Caco-2 (cell line): ENCODE measurements at regions not wholly inside any gene's neighbourhood (a gene's known extent, or its start where the extent isn't known, plus 50 kb on each side); places are given as distances from the start of the nearest gene placed in this dataset.

ENCODE experiments used
- BruUV-seq: library from RNA; stranded (reverse); fragments of 400-500 nt; replicated peaks from 2 replicates; lab custom pipeline; 2021; lab: Mats Ljungman, UMichigan
- CTCF ChIA-PET: fragments of 300-600 bp; sonication (Branson Sonifier 250); formaldehyde crosslinking; loops from one replicate; lab custom pipeline; 2022; ENCODE audit warnings: antibody characterized with exemption; lab: Charles Lee
- POLR2A ChIA-PET: fragments of 300-600 bp; sonication (Branson Sonifier 250); formaldehyde crosslinking; loops from one replicate; lab custom pipeline; 2022; ENCODE audit warnings: antibody characterized with exemption; lab: Charles Lee
- DNase-seq, 2 experiments: peaks; one replicate each; pipeline versions ENCODE4 v3.0.0 to v3.0.0-alpha.2; 2020 to 2022
- H3K27me3 ChIP-seq: replicated peaks from 2 replicates; pipeline ENCODE4 v1.6.0; 2011; ENCODE audit warnings: low read length; ENCODE audit not compliant: control insufficient read depth, insufficient read depth
- H3K36me3 ChIP-seq: 2 replicates; pipeline ENCODE4 v1.5.1; 2011; ENCODE audit warnings: low read length; ENCODE audit not compliant: control insufficient read depth, insufficient read depth
- H3K4me1 ChIP-seq: fragments of 250-450 bp; sonication (Bioruptor Pico); 2 replicates; pipeline ENCODE4 v1.5.1; 2020; ENCODE audit warnings: mild to moderate bottlenecking
- H3K4me3 ChIP-seq: 2 replicates; pipeline ENCODE4 v1.5.1; 2011; ENCODE audit warnings: low read depth, mild to moderate bottlenecking, control low read depth, low read length
- H3K9me3 ChIP-seq: fragments of 250-450 bp; sonication (Bioruptor Pico); 2 replicates; pipeline ENCODE4 v1.5.1; 2020; ENCODE audit warnings: mild to moderate bottlenecking, moderate library complexity
- H3K27ac Mint-ChIP-seq: one replicate; pipeline ENCODE4 v1.8.0; 2022; ENCODE audit warnings: mixed read lengths; ENCODE audit not compliant: unreplicated experiment
- H3K27me3 Mint-ChIP-seq: one replicate; pipeline ENCODE4 v1.8.0; 2022; ENCODE audit warnings: mixed read lengths; ENCODE audit not compliant: insufficient read depth, unreplicated experiment
- H3K36me3 Mint-ChIP-seq: one replicate; pipeline ENCODE4 v1.8.0; 2022; ENCODE audit warnings: mild to moderate bottlenecking, mixed read lengths; ENCODE audit not compliant: insufficient read depth, unreplicated experiment
- H3K4me1 Mint-ChIP-seq: one replicate; pipeline ENCODE4 v1.8.0; 2022; ENCODE audit warnings: low read depth, mixed read lengths; ENCODE audit not compliant: unreplicated experiment
- H3K4me3 Mint-ChIP-seq: one replicate; pipeline ENCODE4 v1.8.0; 2022; ENCODE audit warnings: mild to moderate bottlenecking, moderate library complexity, mixed read lengths; ENCODE audit not compliant: unreplicated experiment
- H3K9me3 Mint-ChIP-seq: one replicate; pipeline ENCODE4 v1.8.0; 2022; ENCODE audit warnings: mixed read lengths; ENCODE audit not compliant: unreplicated experiment
- CTCF ChIP-seq, 2 experiments: fragments of 200-600 bp in 1 of 2; IDR thresholded peaks; 1 replicate in 1 of 2; 2 replicates in 1 of 2; pipeline versions ENCODE4 v1.5.1 to v1.8.0; 2011 to 2022; ENCODE audit warnings: antibody characterized with exemption in 1 of 2, control low read depth in 1 of 2, inconsistent platforms in 1 of 2, low read depth in 1 of 2, low read length in 1 of 2, mild to moderate bottlenecking in 1 of 2, moderate library complexity in 1 of 2; ENCODE audit not compliant: insufficient read depth in 1 of 2, severe bottlenecking in 1 of 2, unreplicated experiment in 1 of 2
- intact Hi-C: fragments of 100-400 bp; cut with micrococcal nuclease; formaldehyde crosslinking; loops from one replicate; pipeline ENCODE4 v1.10.0; 2022; ENCODE audit not compliant: unreplicated experiment

- no peak for TF ChIP-seq CTCF (IDR thresholded peaks at IDR 0.05; ENCODE audit: insufficient read depth in 1 of 2, low read depth in 1 of 2, low read length in 1 of 2, severe bottlenecking in 1 of 2, unreplicated experiment in 1 of 2)
Observed at GRCh38 chr18:14914771-14915170, 166.8 kb downstream of the ANKRD30B start.

GRCh38 chr18:14916181-14916580 is 168.2 kb downstream of the ANKRD30B start:
- intact Hi-C loops, result no loop called here
- no peak overlapping the region for H3K4me3 Mint-ChIP-seq
- no peak overlapping the region for H3K27ac Mint-ChIP-seq
- no peaks in the 10 kb centered on the region for H3K36me3 Mint-ChIP-seq
- DNase-seq, result no peak
- H3K9me3 ChIP-seq, result no peaks in the 10 kb centered on the region
- peaks cover 18% of the 10 kb centered on the region for H3K9me3 Mint-ChIP-seq
- no peaks in the 10 kb centered on the region for H3K36me3 ChIP-seq
- ChIA-PET POLR2A (no interaction called here), CTCF (no interaction called here)
- no peaks in the 10 kb centered on the region for H3K27me3 Mint-ChIP-seq
- H3K4me1 ChIP-seq, result peaks cover 7% of the 10 kb centered on the region; the same call in 1 of the 2 replicates
- peaks cover 6% of the 10 kb centered on the region for H3K4me1 Mint-ChIP-seq
- H3K27me3 ChIP-seq, result no peaks in the 10 kb centered on the region
- TF ChIP-seq CTCF (IDR thresholded peaks at IDR 0.05; ENCODE audit: insufficient read depth in 1 of 2, low read depth in 1 of 2, low read length in 1 of 2, severe bottlenecking in 1 of 2, unreplicated experiment in 1 of 2), result no peak
- no TSS peak for BruUV-seq
- no peak overlapping the region for H3K4me3 ChIP-seq

More at GRCh38 chr18:14914771-14915170, 166.8 kb downstream of the ANKRD30B start:
- ChIA-PET POLR2A (no interaction called here), CTCF (no interaction called here)
- Histone ChIP-seq H3K9me3 (no peaks in the 10 kb centered on the region), H3K36me3 (no peaks in the 10 kb centered on the region), H3K27me3 (no peaks in the 10 kb centered on the region), H3K4me3 (no peak overlapping the region), H3K4me1 (peaks cover 2% of the 10 kb centered on the region; the same call in 1 of the 2 replicates)
- H3K36me3 Mint-ChIP-seq, result no peaks in the 10 kb centered on the region
- BruUV-seq, result no TSS peak
- H3K9me3 Mint-ChIP-seq, result peaks cover 10% of the 10 kb centered on the region
- H3K27ac Mint-ChIP-seq, result no peak overlapping the region
- peaks cover 6% of the 10 kb centered on the region for H3K4me1 Mint-ChIP-seq
- H3K4me3 Mint-ChIP-seq, result no peak overlapping the region
- no peak for DNase-seq
- intact Hi-C loops, result no loop called here
- no peaks in the 10 kb centered on the region for H3K27me3 Mint-ChIP-seq

- H3K4me3 Mint-ChIP-seq, result no peak overlapping the region
- peaks cover 7% of the 10 kb centered on the region; the same call in 1 of the 2 replicates for H3K4me1 ChIP-seq
- H3K4me3 ChIP-seq, result no peak overlapping the region
- H3K9me3 ChIP-seq, result no peaks in the 10 kb centered on the region
- CTCF ChIA-PET, result no interaction called here
- no peaks in the 10 kb centered on the region for H3K36me3 ChIP-seq
- TF ChIP-seq CTCF (IDR thresholded peaks at IDR 0.05; ENCODE audit: insufficient read depth in 1 of 2, low read depth in 1 of 2, low read length in 1 of 2, severe bottlenecking in 1 of 2, unreplicated experiment in 1 of 2), result no peak
- POLR2A ChIA-PET, result no interaction called here
- no peak for DNase-seq
- H3K27me3 ChIP-seq, result no peaks in the 10 kb centered on the region
- no TSS peak for BruUV-seq
- no peaks in the 10 kb centered on the region for H3K27me3 Mint-ChIP-seq
- peaks cover 6% of the 10 kb centered on the region for H3K4me1 Mint-ChIP-seq
- H3K27ac Mint-ChIP-seq, result no peak overlapping the region
- peaks cover 25% of the 10 kb centered on the region for H3K9me3 Mint-ChIP-seq
- intact Hi-C loops, result no loop called here
- H3K36me3 Mint-ChIP-seq, result no peaks in the 10 kb centered on the region
Observed at GRCh38 chr18:14916851-14917250, 168.9 kb downstream of the ANKRD30B start.
